Thyroid gland (tissue), 4 donors: ENCODE measurements at regions not wholly inside any gene's neighbourhood (a gene's known extent, or its start where the extent isn't known, plus 50 kb on each side); places are given as distances from the start of the nearest gene placed in this dataset.

Source experiments
- DNase-seq, 2 donors: peaks; one replicate each; pipeline ENCODE4 v3.0.0-alpha.2; 2019
- H3K27ac ChIP-seq, 3 donors: fragments of 200-600 bp; sonication (generic); 1 replicate in 2 of 3; 2 replicates in 1 of 3; pipeline ENCODE4 v1.5.1; 2016 to 2019; ENCODE audit warnings: mild to moderate bottlenecking in 1 of 3, moderate library complexity in 1 of 3
- H3K27me3 ChIP-seq: fragments of 200-600 bp; sonication (generic); one replicate; pipeline ENCODE4 v1.5.1; 2019
- H3K36me3 ChIP-seq, 2 donors: fragments of 200-600 bp; sonication (generic); one replicate each; pipeline ENCODE4 v1.5.1; 2016 to 2019
- H3K4me1 ChIP-seq, 2 donors: fragments of 200-600 bp; sonication (generic); one replicate each; pipeline ENCODE4 v1.5.1; 2017 to 2019
- H3K4me3 ChIP-seq, 3 donors: fragments of 200-600 bp; sonication (generic); replicated peaks in 1 of 3; 1 replicate in 2 of 3; 2 replicates in 1 of 3; pipeline ENCODE4 v1.5.1; 2016; ENCODE audit warnings: mild to moderate bottlenecking in 1 of 3
- H3K9me3 ChIP-seq: fragments of 200-600 bp; sonication (generic); one replicate; pipeline ENCODE4 v1.5.1; 2017
- POLR2A ChIP-seq, 2 donors: fragments of 450-650 bp; IDR thresholded peaks; one replicate each; pipeline ENCODE4 v1.6.1; 2017; ENCODE audit warnings: antibody characterized with exemption in 2 of 2, mild to moderate bottlenecking in 2 of 2, moderate library complexity in 1 of 2
- WGBS, 2 donors: methylation state at CpG; one replicate each; pipeline ENCODE4 v1.1.5; 2017; 5-methylcytosine and 5-hydroxymethylcytosine counted together
- intact Hi-C: fragments of 100-400 bp; cut with DNase I; formaldehyde crosslinking; loops from one replicate; pipeline ENCODE4 v1.15.1; 2023
- TF ChIP-seq, protein P1 (sequence below), 6 experiments: fragments of 200-600 bp in 3 of 6; fragments of 450-650 bp in 3 of 6; sonication (generic) in 3 of 6; IDR thresholded peaks; one replicate each; pipeline ENCODE4 v1.5.1; 2016 to 2019; ENCODE audit warnings: antibody characterized with exemption in 6 of 6, mild to moderate bottlenecking in 2 of 6, inconsistent platforms in 1 of 6, moderate library complexity in 1 of 6

DNA sequence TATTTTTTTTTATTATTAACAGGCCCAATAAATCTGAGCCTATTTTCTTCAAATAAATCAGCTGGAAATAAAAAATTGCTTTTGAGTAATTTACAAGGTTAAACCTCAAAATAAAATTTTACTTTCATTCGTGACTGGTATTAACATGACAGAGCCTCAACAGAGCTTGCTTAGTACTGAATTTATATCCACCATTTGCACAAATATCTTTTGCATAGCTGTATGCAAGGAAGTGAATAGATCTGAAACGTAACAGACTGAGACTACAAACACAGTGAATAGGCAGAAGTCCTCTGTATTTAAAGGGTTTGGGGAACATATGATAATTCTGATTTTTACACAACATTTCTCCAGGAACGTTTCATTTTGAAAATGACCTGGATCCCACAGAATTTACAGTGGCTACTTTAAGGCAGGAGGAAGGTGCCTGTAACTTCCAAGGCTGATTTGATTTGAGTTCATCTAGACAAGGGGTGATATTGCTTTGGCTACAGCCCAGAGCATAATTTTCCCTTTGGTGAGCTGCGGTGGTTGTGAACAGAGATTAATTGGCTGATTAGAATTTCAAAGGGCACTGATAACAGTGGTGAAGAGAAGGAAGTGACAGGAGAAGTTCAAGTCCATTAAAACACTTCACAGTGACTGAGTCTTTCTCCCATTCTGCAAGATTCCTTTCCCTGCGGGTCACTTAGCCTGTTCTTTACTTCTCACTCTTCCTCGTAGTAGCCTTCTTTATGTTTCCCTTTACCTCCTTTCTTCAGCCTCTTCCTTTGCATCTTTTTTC lies 121.2 kb upstream of the SASH1 start:
- WGBS, 2 donors, result 75 to 81% methylated on average over 6 of the region's 6 CpGs
- H3K36me3 ChIP-seq, result no peaks in the 10 kb centered on the region
- intact Hi-C loops, result no loop called here

DNA sequence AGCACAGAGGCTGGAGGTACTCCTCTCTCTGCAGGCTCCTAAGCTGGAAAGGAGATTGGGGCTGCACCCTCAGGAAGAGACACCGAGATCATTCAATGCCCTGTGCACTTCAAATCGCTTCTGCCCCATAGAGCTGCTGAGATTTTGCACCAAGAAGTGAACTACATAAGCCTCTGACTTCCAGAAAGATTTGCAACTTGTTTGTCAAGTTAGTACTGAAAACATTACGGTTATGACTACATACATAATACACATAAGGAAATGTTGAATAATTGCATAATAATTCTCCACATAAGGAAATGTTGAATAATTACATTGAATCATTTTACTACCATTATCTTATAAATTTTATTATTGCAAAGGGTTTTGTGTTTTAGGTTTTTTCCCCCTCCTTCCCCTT lies 120.3 kb upstream of the SASH1 start:
- H3K36me3 ChIP-seq, result no peaks in the 10 kb centered on the region
- no peak overlapping the region for H3K4me3 ChIP-seq
- DNase-seq, result no peak
- 78 to 81% methylated on average over 3 of the region's 3 CpGs for WGBS, 2 donors
- H3K9me3 ChIP-seq, result no peaks in the 10 kb centered on the region
- no peaks in the 10 kb centered on the region for H3K27me3 ChIP-seq
- H3K27ac ChIP-seq, result no peak overlapping the region
- TF ChIP-seq, protein P1, sequence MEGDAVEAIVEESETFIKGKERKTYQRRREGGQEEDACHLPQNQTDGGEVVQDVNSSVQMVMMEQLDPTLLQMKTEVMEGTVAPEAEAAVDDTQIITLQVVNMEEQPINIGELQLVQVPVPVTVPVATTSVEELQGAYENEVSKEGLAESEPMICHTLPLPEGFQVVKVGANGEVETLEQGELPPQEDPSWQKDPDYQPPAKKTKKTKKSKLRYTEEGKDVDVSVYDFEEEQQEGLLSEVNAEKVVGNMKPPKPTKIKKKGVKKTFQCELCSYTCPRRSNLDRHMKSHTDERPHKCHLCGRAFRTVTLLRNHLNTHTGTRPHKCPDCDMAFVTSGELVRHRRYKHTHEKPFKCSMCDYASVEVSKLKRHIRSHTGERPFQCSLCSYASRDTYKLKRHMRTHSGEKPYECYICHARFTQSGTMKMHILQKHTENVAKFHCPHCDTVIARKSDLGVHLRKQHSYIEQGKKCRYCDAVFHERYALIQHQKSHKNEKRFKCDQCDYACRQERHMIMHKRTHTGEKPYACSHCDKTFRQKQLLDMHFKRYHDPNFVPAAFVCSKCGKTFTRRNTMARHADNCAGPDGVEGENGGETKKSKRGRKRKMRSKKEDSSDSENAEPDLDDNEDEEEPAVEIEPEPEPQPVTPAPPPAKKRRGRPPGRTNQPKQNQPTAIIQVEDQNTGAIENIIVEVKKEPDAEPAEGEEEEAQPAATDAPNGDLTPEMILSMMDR (IDR thresholded peaks at IDR 0.05), result no peak
- TF ChIP-seq POLR2A (IDR thresholded peaks at IDR 0.05), result no peak
- peaks cover 32 to 43% of the 10 kb centered on the region in 2 donors for H3K4me1 ChIP-seq
- intact Hi-C loops, result no loop called here

More for the DNA sequence above, 121.2 kb upstream of the SASH1 start:
- Histone ChIP-seq H3K27me3 (no peaks in the 10 kb centered on the region), H3K27ac (peak overlapping the region in 1 of 3 donors; percentile 2), H3K4me3 (no peak overlapping the region), H3K4me1 (peaks cover 36 to 52% of the 10 kb centered on the region in 2 donors), H3K9me3 (no peaks in the 10 kb centered on the region)
- DNase-seq, result no peak
- TF ChIP-seq, protein P1 (IDR thresholded peaks at IDR 0.05), result no peak
- no peak for TF ChIP-seq POLR2A (IDR thresholded peaks at IDR 0.05)

DNA sequence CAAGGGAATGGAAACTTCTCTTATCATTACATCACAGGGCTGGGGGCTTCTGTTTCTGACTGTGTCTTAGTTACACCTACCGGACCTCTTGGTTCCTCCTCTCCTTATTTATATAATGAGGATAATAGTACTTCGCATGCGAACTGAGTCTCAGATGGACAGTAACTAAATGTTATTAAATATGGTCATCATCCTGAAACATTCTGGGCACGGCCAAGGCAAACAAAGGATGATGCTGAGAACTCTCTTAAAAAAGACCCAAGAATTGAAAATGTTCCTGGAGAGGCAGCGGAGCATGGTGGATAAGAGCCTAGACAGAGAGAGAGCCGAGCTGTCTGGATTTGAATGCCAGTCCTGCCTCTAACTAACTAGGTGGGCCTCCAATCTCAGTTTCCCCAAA lies 119.8 kb upstream of the SASH1 start:
- whole genome bisulfite sequencing, 2 donors, result 73 to 76% methylated on average over 6 of the region's 6 CpGs
- TF ChIP-seq, protein P1 (IDR thresholded peaks at IDR 0.05), result no peak
- TF ChIP-seq POLR2A (IDR thresholded peaks at IDR 0.05), result no peak
- H3K4me3 ChIP-seq, result no peak overlapping the region
- DNase-seq, result no peak
- H3K36me3 ChIP-seq, result no peaks in the 10 kb centered on the region
- H3K27ac ChIP-seq, result peak overlapping the region in 2 of 3 donors; percentile 2 to 19
- H3K4me1 ChIP-seq, result peaks cover 27 to 38% of the 10 kb centered on the region in 2 donors
- H3K9me3 ChIP-seq, result no peaks in the 10 kb centered on the region
- H3K27me3 ChIP-seq, result no peaks in the 10 kb centered on the region
- intact Hi-C loops, result no loop called here

DNA sequence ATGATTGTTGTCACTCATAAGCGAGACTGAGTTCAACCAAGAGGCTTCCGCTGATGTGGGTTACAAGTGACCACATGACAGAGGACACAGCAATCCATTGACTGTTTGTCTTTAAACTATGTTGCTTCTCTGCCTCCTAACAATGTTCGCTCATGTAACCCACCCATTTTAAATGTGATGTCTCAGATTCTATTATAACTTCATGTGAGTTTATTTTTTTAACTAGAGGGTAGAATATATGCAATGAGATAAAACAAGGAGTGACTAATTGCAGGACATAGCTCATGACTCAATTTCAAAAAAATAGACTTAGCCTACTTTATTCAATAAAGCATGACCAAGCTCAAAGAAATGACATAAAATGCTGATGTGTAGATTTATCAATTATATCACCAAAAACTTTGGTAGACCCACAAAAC lies 119.2 kb upstream of the SASH1 start:
- Histone ChIP-seq H3K27me3 (no peaks in the 10 kb centered on the region), H3K9me3 (no peaks in the 10 kb centered on the region), H3K27ac (peak overlapping the region in 2 of 3 donors; percentile 2 to 19), H3K4me1 (peaks cover 23 to 33% of the 10 kb centered on the region in 2 donors), H3K36me3 (no peaks in the 10 kb centered on the region), H3K4me3 (no peak overlapping the region)
- 93 to 96% methylated on average over 3 of the region's 3 CpGs for WGBS, 2 donors
- intact Hi-C loops, result no loop called here
- no peak for DNase-seq
- no peak for TF ChIP-seq POLR2A (IDR thresholded peaks at IDR 0.05)
- TF ChIP-seq, protein P1 (IDR thresholded peaks at IDR 0.05), result no peak

DNA sequence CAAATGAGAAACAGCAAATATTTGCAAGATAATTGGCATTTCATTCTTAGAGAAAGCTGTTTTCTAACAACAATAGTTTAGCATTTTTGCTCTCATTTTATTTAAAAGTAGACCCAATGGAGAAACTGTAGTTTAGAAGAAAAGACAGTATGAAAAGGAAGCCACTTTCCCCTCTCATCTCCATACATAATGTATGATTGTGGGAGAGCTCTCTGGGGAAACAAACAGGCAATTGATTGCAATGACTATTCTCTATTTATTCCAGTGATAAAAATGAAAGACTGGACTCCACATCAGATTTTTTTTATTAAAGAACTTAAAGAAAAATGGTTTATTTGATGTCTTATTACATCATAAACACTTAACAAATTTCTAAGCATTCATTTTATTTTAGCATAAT lies 116.8 kb upstream of the SASH1 start:
- no peaks in the 10 kb centered on the region for H3K27me3 ChIP-seq
- no peak overlapping the region for H3K4me3 ChIP-seq
- no peak overlapping the region for H3K27ac ChIP-seq
- H3K36me3 ChIP-seq, result no peaks in the 10 kb centered on the region
- no peaks in the 10 kb centered on the region for H3K9me3 ChIP-seq
- peaks cover 16 to 22% of the 10 kb centered on the region in 2 donors for H3K4me1 ChIP-seq
- intact Hi-C loops, result no loop called here
- no peak for DNase-seq
- TF ChIP-seq, protein P1 (IDR thresholded peaks at IDR 0.05), result no peak
- no peak for TF ChIP-seq POLR2A (IDR thresholded peaks at IDR 0.05)
